H1 (cell line): ENCODE measurements at regions not wholly inside any gene's neighbourhood (a gene's known extent, or its start where the extent isn't known, plus 50 kb on each side); places are given as distances from the start of the nearest gene placed in this dataset.

ENCODE experiments used
- CBX8 ChIP-seq: fragments of 300-800, 300-1000 bp; sonication (generic); IDR thresholded peaks from 2 replicates; pipeline ENCODE4 v1.7.1; 2016; ENCODE audit warnings: low read depth, low read length, borderline replicate concordance
- CHD2 ChIP-seq: IDR thresholded peaks from 2 replicates; pipeline ENCODE4 v1.6.1; 2012; ENCODE audit warnings: low read length, improper control_type of control experiment
- TAF1 ChIP-seq: IDR thresholded peaks from 2 replicates; pipeline ENCODE4 v1.6.1; 2011; ENCODE audit warnings: mild to moderate bottlenecking, low read depth, low read length
- TF ChIP-seq, protein P1 (sequence below), 3 experiments: IDR thresholded peaks; 1 replicate in 2 of 3; 2 replicates in 1 of 3; pipeline versions ENCODE4 v1.5.1 to v1.6.1; 2011; ENCODE audit warnings: low read length in 3 of 3, mild to moderate bottlenecking in 3 of 3, inconsistent platforms in 2 of 3, low read depth in 1 of 3, moderate library complexity in 1 of 3; ENCODE audit not compliant: insufficient read depth in 1 of 3; ENCODE audit errors: control extremely low read depth in 1 of 3

DNA sequence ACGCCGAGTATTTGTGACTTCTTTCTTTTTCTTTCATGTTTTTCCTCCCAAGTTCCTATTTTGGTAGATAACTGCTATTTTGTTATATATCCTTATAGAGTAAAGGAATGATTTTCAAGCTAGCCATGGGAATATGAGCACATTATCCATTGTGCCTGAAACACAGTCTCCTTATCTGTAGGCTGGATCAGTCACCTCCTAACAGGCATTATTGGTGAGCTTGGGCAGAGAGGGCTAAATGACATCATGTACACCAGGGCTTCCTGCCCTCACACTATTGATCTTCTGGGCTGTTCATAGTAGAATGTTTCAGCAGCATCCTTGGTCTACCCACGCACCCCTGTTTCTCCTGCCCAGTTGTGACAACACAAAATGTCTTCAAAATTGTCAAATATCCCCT, 88.1 kb upstream of the CTBP2 start (continued):
- TF ChIP-seq TAF1 (no peak), CBX8 (no peak), CHD2 (no peak)
- TF ChIP-seq, protein P1, sequence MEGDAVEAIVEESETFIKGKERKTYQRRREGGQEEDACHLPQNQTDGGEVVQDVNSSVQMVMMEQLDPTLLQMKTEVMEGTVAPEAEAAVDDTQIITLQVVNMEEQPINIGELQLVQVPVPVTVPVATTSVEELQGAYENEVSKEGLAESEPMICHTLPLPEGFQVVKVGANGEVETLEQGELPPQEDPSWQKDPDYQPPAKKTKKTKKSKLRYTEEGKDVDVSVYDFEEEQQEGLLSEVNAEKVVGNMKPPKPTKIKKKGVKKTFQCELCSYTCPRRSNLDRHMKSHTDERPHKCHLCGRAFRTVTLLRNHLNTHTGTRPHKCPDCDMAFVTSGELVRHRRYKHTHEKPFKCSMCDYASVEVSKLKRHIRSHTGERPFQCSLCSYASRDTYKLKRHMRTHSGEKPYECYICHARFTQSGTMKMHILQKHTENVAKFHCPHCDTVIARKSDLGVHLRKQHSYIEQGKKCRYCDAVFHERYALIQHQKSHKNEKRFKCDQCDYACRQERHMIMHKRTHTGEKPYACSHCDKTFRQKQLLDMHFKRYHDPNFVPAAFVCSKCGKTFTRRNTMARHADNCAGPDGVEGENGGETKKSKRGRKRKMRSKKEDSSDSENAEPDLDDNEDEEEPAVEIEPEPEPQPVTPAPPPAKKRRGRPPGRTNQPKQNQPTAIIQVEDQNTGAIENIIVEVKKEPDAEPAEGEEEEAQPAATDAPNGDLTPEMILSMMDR (IDR thresholded peaks at IDR 0.05; ENCODE audit: control extremely low read depth in 1 of 3, insufficient read depth in 1 of 3, low read depth in 1 of 3, low read length in 3 of 3) = no peak
